ENCODE measurements at regions not wholly inside any gene's neighbourhood (a gene's known extent, or its start where the extent isn't known, plus 50 kb on each side); places are given as distances from the start of the nearest gene placed in this dataset.

DNA sequence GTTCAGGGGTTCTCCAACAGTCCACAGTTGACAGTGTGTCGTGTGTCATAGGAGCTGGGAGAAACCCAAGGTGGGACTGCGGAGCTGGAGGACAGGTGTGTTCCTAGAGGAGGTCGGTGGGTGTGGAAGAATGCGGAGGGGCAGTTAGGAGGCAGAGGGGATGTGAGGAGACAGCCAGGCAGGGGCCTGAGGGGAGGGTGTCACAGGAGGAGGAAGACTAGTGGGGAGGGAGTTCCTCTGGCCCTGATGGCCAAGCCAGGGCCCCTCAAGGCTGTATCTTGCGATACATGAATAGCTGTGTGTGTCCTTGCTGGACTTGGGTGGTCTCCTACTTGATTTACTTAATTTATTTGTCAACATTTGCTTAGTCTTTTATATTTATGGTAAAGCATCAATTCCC lies 519.6 kb upstream of the HS6ST1 start:
- CTCF ChIA-PET: no interaction called here
- Histone ChIP-seq H3K4me3 (ENCODE audit: low read depth, low read length, poor library complexity, severe bottlenecking) (no peak overlapping the region), H3K36me3 (ENCODE audit: insufficient read depth, low read length, poor library complexity, severe bottlenecking) (no peaks in the 10 kb centered on the region), H3K4me1 (ENCODE audit: insufficient read depth, low read length, poor library complexity, severe bottlenecking) (no peaks in the 10 kb centered on the region), H3K27me3 (replicated peaks; ENCODE audit: insufficient read depth, low read depth, low read length, poor library complexity) (peaks cover 13% of the 10 kb centered on the region), H3K27ac (ENCODE audit: low read depth, low read length, poor library complexity, severe bottlenecking) (no peak overlapping the region), H3K9me3 (ENCODE audit: low read depth, low read length, poor library complexity, severe bottlenecking) (no peaks in the 10 kb centered on the region)
- intact Hi-C loops (cut with micrococcal nuclease; ENCODE audit: unreplicated experiment): no loop called here
- POLR2A ChIA-PET (ENCODE audit: low non-redundant PET): no interaction called here
- TF ChIP-seq, protein P1, sequence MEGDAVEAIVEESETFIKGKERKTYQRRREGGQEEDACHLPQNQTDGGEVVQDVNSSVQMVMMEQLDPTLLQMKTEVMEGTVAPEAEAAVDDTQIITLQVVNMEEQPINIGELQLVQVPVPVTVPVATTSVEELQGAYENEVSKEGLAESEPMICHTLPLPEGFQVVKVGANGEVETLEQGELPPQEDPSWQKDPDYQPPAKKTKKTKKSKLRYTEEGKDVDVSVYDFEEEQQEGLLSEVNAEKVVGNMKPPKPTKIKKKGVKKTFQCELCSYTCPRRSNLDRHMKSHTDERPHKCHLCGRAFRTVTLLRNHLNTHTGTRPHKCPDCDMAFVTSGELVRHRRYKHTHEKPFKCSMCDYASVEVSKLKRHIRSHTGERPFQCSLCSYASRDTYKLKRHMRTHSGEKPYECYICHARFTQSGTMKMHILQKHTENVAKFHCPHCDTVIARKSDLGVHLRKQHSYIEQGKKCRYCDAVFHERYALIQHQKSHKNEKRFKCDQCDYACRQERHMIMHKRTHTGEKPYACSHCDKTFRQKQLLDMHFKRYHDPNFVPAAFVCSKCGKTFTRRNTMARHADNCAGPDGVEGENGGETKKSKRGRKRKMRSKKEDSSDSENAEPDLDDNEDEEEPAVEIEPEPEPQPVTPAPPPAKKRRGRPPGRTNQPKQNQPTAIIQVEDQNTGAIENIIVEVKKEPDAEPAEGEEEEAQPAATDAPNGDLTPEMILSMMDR (conservative IDR thresholded peaks at IDR 0.05; ENCODE audit: low read depth, low read length): no peak
- TF ChIP-seq EZH2 (IDR thresholded peaks at IDR 0.05; ENCODE audit: borderline replicate concordance, low read depth, low read length, poor library complexity, severe bottlenecking): no peak
- DNase-seq (ENCODE audit: low spot score): no peak
- no TSS peak for BruUV-seq (replicated peaks)

DNA sequence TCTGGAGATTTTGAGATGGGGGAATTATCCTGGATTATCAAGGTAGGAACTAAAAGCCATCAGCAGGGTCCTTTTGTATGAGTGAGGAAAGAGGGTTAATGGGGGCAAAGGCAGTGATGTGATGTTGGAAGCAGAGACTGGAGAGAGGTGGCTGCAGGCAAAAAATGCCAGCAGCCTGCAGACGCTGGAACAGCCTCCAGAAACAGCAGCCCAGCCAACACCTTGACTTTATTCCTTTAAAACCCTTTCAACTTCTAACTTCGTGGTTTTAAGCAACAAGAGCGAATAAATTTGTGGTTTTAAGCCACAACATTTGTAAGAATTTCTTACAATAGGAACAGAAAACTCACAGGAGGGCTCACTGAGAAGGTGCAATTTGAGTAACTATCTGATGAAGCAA lies 523.1 kb upstream of the HS6ST1 start:
- no peak for TF ChIP-seq EZH2 (IDR thresholded peaks at IDR 0.05; ENCODE audit: borderline replicate concordance, low read depth, low read length, poor library complexity, severe bottlenecking)
- TF ChIP-seq, protein P1 (conservative IDR thresholded peaks at IDR 0.05; ENCODE audit: low read depth, low read length): no peak
- DNase-seq (ENCODE audit: low spot score): no peak
- Histone ChIP-seq H3K4me1 (ENCODE audit: insufficient read depth, low read length, poor library complexity, severe bottlenecking) (no peaks in the 10 kb centered on the region), H3K4me3 (ENCODE audit: low read depth, low read length, poor library complexity, severe bottlenecking) (no peak overlapping the region), H3K27ac (ENCODE audit: low read depth, low read length, poor library complexity, severe bottlenecking) (no peak overlapping the region), H3K27me3 (replicated peaks; ENCODE audit: insufficient read depth, low read depth, low read length, poor library complexity) (peaks cover 13% of the 10 kb centered on the region), H3K36me3 (ENCODE audit: insufficient read depth, low read length, poor library complexity, severe bottlenecking) (no peaks in the 10 kb centered on the region), H3K9me3 (ENCODE audit: low read depth, low read length, poor library complexity, severe bottlenecking) (no peaks in the 10 kb centered on the region)
- ChIA-PET POLR2A (ENCODE audit: low non-redundant PET) (no interaction called here), CTCF (no interaction called here)
- no TSS peak for BruUV-seq (replicated peaks)
- intact Hi-C loops (cut with micrococcal nuclease; ENCODE audit: unreplicated experiment): no loop called here

DNA sequence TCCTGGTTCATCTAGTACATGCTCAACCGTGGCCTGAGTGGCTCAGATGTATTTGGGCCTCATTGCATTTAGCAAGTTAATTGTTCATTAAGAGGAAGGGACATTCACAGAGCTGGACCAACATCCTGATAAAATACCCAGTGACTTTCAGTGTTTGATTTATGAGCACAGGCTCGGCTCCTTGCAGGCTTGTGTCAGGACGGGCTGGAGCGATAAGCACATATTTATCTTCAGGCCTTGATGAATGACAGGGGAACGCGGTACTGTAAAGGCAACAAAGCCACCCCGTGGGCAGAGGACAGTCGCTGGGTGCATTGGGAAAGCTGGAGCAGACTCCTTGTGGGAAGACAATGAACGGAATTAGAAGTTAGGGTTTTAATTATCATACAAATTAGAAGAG lies 548.6 kb upstream of the HS6ST1 start:
- CTCF ChIA-PET: no interaction called here
- TF ChIP-seq, protein P1 (conservative IDR thresholded peaks at IDR 0.05; ENCODE audit: low read depth, low read length): no peak
- TF ChIP-seq EZH2 (IDR thresholded peaks at IDR 0.05; ENCODE audit: borderline replicate concordance, low read depth, low read length, poor library complexity, severe bottlenecking): no peak
- no TSS peak for BruUV-seq (replicated peaks)
- Histone ChIP-seq H3K36me3 (ENCODE audit: insufficient read depth, low read length, poor library complexity, severe bottlenecking) (no peaks in the 10 kb centered on the region), H3K4me3 (ENCODE audit: low read depth, low read length, poor library complexity, severe bottlenecking) (no peak overlapping the region), H3K27me3 (replicated peaks; ENCODE audit: insufficient read depth, low read depth, low read length, poor library complexity) (peaks cover 6% of the 10 kb centered on the region), H3K9me3 (ENCODE audit: low read depth, low read length, poor library complexity, severe bottlenecking) (no peaks in the 10 kb centered on the region), H3K27ac (ENCODE audit: low read depth, low read length, poor library complexity, severe bottlenecking) (no peak overlapping the region), H3K4me1 (ENCODE audit: insufficient read depth, low read length, poor library complexity, severe bottlenecking) (no peaks in the 10 kb centered on the region)
- no peak for DNase-seq (ENCODE audit: low spot score)
- intact Hi-C loops (cut with micrococcal nuclease; ENCODE audit: unreplicated experiment): no loop called here
- POLR2A ChIA-PET (ENCODE audit: low non-redundant PET): no interaction called here

Measured in A673 (cell line).